ENCODE measurements at regions not wholly inside any gene's neighbourhood (a gene's known extent, or its start where the extent isn't known, plus 50 kb on each side); places are given as distances from the start of the nearest gene placed in this dataset.

GRCh38 chr6:44542401-44543116, 155.1 kb downstream of the CDC5L start:
- Histone ChIP-seq H3K9me3 (ENCODE audit: insufficient read depth, low read depth, low read length) (no peaks in the 10 kb centered on the region), H3K27me3 (ENCODE audit: insufficient read depth, low read length, poor library complexity, severe bottlenecking) (no peaks in the 10 kb centered on the region), H4K20me1 (ENCODE audit: insufficient read depth, low read length, poor library complexity, severe bottlenecking) (no peaks in the 10 kb centered on the region), H3K36me3 (ENCODE audit: insufficient read depth, low read length) (no peaks in the 10 kb centered on the region), H3K4me2 (ENCODE audit: low read depth, low read length, poor library complexity, severe bottlenecking) (no peak overlapping the region), H3K4me1 (ENCODE audit: insufficient read depth, low read length, poor library complexity, severe bottlenecking) (no peaks in the 10 kb centered on the region), H3K9ac (ENCODE audit: low read depth, low read length, poor library complexity, severe bottlenecking) (no peak overlapping the region), H3K79me2 (ENCODE audit: insufficient read depth, low read length) (no peaks in the 10 kb centered on the region), H3F3A (ENCODE audit: low read depth) (no peaks in the 10 kb centered on the region), H3K9me2 (replicated peaks; ENCODE audit: low read depth, low read length) (no peaks in the 10 kb centered on the region), H2AFZ (ENCODE audit: low read length) (no peak overlapping the region), H3K4me3 (ENCODE audit: low read length, poor library complexity, severe bottlenecking) (no peak overlapping the region)
- TF ChIP-seq, protein P1, sequence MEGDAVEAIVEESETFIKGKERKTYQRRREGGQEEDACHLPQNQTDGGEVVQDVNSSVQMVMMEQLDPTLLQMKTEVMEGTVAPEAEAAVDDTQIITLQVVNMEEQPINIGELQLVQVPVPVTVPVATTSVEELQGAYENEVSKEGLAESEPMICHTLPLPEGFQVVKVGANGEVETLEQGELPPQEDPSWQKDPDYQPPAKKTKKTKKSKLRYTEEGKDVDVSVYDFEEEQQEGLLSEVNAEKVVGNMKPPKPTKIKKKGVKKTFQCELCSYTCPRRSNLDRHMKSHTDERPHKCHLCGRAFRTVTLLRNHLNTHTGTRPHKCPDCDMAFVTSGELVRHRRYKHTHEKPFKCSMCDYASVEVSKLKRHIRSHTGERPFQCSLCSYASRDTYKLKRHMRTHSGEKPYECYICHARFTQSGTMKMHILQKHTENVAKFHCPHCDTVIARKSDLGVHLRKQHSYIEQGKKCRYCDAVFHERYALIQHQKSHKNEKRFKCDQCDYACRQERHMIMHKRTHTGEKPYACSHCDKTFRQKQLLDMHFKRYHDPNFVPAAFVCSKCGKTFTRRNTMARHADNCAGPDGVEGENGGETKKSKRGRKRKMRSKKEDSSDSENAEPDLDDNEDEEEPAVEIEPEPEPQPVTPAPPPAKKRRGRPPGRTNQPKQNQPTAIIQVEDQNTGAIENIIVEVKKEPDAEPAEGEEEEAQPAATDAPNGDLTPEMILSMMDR (conservative IDR thresholded peaks at IDR 0.05; ENCODE audit: low read length) = no peak
- no peak for TF ChIP-seq EZH2phosphoT487 (IDR thresholded peaks at IDR 0.05; ENCODE audit: borderline replicate concordance)

DNA sequence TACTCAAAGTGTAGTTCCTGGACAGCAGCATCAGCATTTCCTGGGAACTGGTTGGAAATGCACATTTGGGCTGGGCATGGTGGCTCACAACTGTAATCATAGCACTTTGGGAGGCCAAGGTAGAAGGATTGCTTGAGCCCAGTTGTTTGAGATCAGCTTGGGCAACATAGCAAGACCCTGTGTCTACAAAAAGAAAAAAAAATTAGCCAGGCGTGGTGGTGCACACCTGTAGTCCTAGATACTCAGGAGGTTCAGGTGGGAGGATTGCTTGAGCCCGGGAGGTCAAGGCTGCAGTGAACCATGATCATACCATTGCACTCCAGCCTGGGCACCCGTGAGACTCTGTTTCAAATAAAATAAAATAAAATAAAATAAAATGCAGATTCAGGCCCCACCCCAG, 156.2 kb downstream of the CDC5L start:
- Histone ChIP-seq H3K36me3 (ENCODE audit: insufficient read depth, low read length) (no peaks in the 10 kb centered on the region), H3K27me3 (ENCODE audit: insufficient read depth, low read length, poor library complexity, severe bottlenecking) (no peaks in the 10 kb centered on the region), H3K9ac (ENCODE audit: low read depth, low read length, poor library complexity, severe bottlenecking) (no peak overlapping the region), H3K4me1 (ENCODE audit: insufficient read depth, low read length, poor library complexity, severe bottlenecking) (no peaks in the 10 kb centered on the region), H4K20me1 (ENCODE audit: insufficient read depth, low read length, poor library complexity, severe bottlenecking) (no peaks in the 10 kb centered on the region), H3K4me3 (ENCODE audit: low read length, poor library complexity, severe bottlenecking) (no peak overlapping the region), H3K4me2 (ENCODE audit: low read depth, low read length, poor library complexity, severe bottlenecking) (no peak overlapping the region), H3K9me2 (replicated peaks; ENCODE audit: low read depth, low read length) (no peaks in the 10 kb centered on the region), H3K79me2 (ENCODE audit: insufficient read depth, low read length) (no peaks in the 10 kb centered on the region), H3K9me3 (ENCODE audit: insufficient read depth, low read depth, low read length) (no peaks in the 10 kb centered on the region), H2AFZ (ENCODE audit: low read length) (no peak overlapping the region), H3F3A (ENCODE audit: low read depth) (no peaks in the 10 kb centered on the region)
- no peak for TF ChIP-seq EZH2phosphoT487 (IDR thresholded peaks at IDR 0.05; ENCODE audit: borderline replicate concordance)
- TF ChIP-seq, protein P1 (conservative IDR thresholded peaks at IDR 0.05; ENCODE audit: low read length) = no peak

- H3K36me3 ChIP-seq (ENCODE audit: insufficient read depth, low read length) = no peaks in the 10 kb centered on the region
- no peak overlapping the region for H3K4me2 ChIP-seq (ENCODE audit: low read depth, low read length, poor library complexity, severe bottlenecking)
- H3K9me2 ChIP-seq (replicated peaks; ENCODE audit: low read depth, low read length) = no peaks in the 10 kb centered on the region
- no peaks in the 10 kb centered on the region for H3K4me1 ChIP-seq (ENCODE audit: insufficient read depth, low read length, poor library complexity, severe bottlenecking)
- no peak overlapping the region for H3K4me3 ChIP-seq (ENCODE audit: low read length, poor library complexity, severe bottlenecking)
- no peaks in the 10 kb centered on the region for H3K27me3 ChIP-seq (ENCODE audit: insufficient read depth, low read length, poor library complexity, severe bottlenecking)
- H3K9me3 ChIP-seq (ENCODE audit: insufficient read depth, low read depth, low read length) = no peaks in the 10 kb centered on the region
- H3K79me2 ChIP-seq (ENCODE audit: insufficient read depth, low read length) = no peaks in the 10 kb centered on the region
- no peaks in the 10 kb centered on the region for H4K20me1 ChIP-seq (ENCODE audit: insufficient read depth, low read length, poor library complexity, severe bottlenecking)
- no peak overlapping the region for H3K9ac ChIP-seq (ENCODE audit: low read depth, low read length, poor library complexity, severe bottlenecking)
- TF ChIP-seq, protein P1 (conservative IDR thresholded peaks at IDR 0.05; ENCODE audit: low read length) = no peak
- no peak for TF ChIP-seq EZH2phosphoT487 (IDR thresholded peaks at IDR 0.05; ENCODE audit: borderline replicate concordance)
- H2AFZ ChIP-seq (ENCODE audit: low read length) = no peak overlapping the region
- no peaks in the 10 kb centered on the region for H3F3A ChIP-seq (ENCODE audit: low read depth)
These were observed 157.7 kb downstream of the CDC5L start for GRCh38 chr6:44545224-44545623.

Measured in Loucy (cell line).